HCT116 (cell line): ENCODE measurements at regions not wholly inside any gene's neighbourhood (a gene's known extent, or its start where the extent isn't known, plus 50 kb on each side); places are given as distances from the start of the nearest gene placed in this dataset.

Experiments used
- ATAC-seq: fragments of 200-7000 bp; cut with Tn5 transposase; 2 replicates; pipeline ENCODE4 v1.9.1; 2020; ENCODE audit warnings: mild to moderate bottlenecking, moderate library complexity
- BruUV-seq: library from RNA; stranded (reverse); fragments of 400-500 nt; replicated peaks from 2 replicates; lab custom pipeline; 2021; lab: Mats Ljungman, UMichigan
- CTCF ChIA-PET: fragments of 300-600 bp; sonication (Branson Sonifier 250); formaldehyde crosslinking; loops from one replicate; lab custom pipeline; 2021; ENCODE audit warnings: antibody characterized with exemption; lab: Charles Lee
- POLR2A ChIA-PET: fragments of 300-600, 350-600 bp; sonication (Branson Sonifier 250); formaldehyde crosslinking; loops from one replicate; lab custom pipeline; 2021; ENCODE audit warnings: antibody characterized with exemption; lab: Charles Lee
- RAD21 ChIA-PET, 2 experiments: fragments of 300-600 bp; sonication (Branson Sonifier 250); formaldehyde crosslinking; loops; one replicate each; lab custom pipeline; 2023; ENCODE audit warnings: low total read pairs in 2 of 2; ENCODE audit not compliant: uncharacterized antibody in 2 of 2, unreplicated experiment in 2 of 2, low non-redundant PET in 1 of 2; lab: Charles Lee
- DNase-seq: peaks from one replicate; pipeline ENCODE4 v3.0.0-alpha.2; 2010; ENCODE audit warnings: low read depth, low spot score
- H2AFZ ChIP-seq: fragments of 200-600 bp; shearing (Covaris generic), sonication (generic); 2 replicates; pipeline ENCODE4 v1.6.1; 2017; ENCODE audit warnings: low read depth, mixed run types, mixed read lengths, antibody characterized with exemption, low read length; ENCODE audit not compliant: poor library complexity, severe bottlenecking
- H3K27ac ChIP-seq: 2 replicates; pipeline ENCODE4 v1.5.1; 2012; ENCODE audit warnings: low read depth, low read length
- H3K27me3 ChIP-seq: fragments of 200-600 bp; sonication (generic); 2 replicates; pipeline ENCODE4 v1.6.1; 2016; ENCODE audit warnings: mixed run types, low read length, mixed read lengths; ENCODE audit not compliant: insufficient read depth
- H3K36me3 ChIP-seq, 2 experiments: fragments of 200-500 bp in 1 of 2; fragments of 200-600 bp in 1 of 2; sonication (Bioruptor generic) in 1 of 2; sonication (generic) in 1 of 2; 2 replicates each; pipeline versions ENCODE4 v1.5.1 to v1.6.1; 2014 to 2016; ENCODE audit warnings: low read length in 2 of 2, inconsistent platforms in 1 of 2, mixed read lengths in 1 of 2, mixed run types in 1 of 2; ENCODE audit not compliant: insufficient read depth in 2 of 2, control insufficient read depth in 1 of 2
- H3K4me1 ChIP-seq, 2 experiments: fragments of 200-600 bp in 1 of 2; sonication (generic) in 1 of 2; 2 replicates each; pipeline versions ENCODE4 v1.5.1 to v1.6.1; 2012 to 2017; ENCODE audit warnings: low read length in 2 of 2, inconsistent platforms in 1 of 2, mild to moderate bottlenecking in 1 of 2, mixed read lengths in 1 of 2, mixed run types in 1 of 2, moderate library complexity in 1 of 2; ENCODE audit not compliant: insufficient read depth in 2 of 2, control insufficient read depth in 1 of 2
- H3K4me2 ChIP-seq: fragments of 200-600 bp; sonication (generic); 2 replicates; pipeline ENCODE4 v1.6.1; 2017; ENCODE audit warnings: mixed run types, low read length, mixed read lengths
- H3K4me3 ChIP-seq, 2 experiments: fragments of 200-600 bp in 1 of 2; sonication (generic) in 1 of 2; replicated peaks in 1 of 2; 2 replicates each; pipeline ENCODE4 v1.5.1; 2011 to 2016; ENCODE audit warnings: low read length in 2 of 2, control low read depth in 1 of 2, low read depth in 1 of 2, mild to moderate bottlenecking in 1 of 2, mixed read lengths in 1 of 2, mixed run types in 1 of 2
- H3K79me2 ChIP-seq: fragments of 200-600 bp; sonication (generic); 2 replicates; pipeline ENCODE4 v1.6.1; 2017; ENCODE audit warnings: mild to moderate bottlenecking, mixed run types, low read length, moderate library complexity, mixed read lengths; ENCODE audit not compliant: insufficient read depth
- H3K9ac ChIP-seq: fragments of 200-600 bp; sonication (generic); 2 replicates; pipeline ENCODE4 v1.6.1; 2016; ENCODE audit warnings: low read length, mixed read lengths
- H3K9me2 ChIP-seq: fragments of 200-600 bp; sonication (generic), shearing (Covaris generic); 2 replicates; pipeline ENCODE4 v1.6.1; 2017; ENCODE audit warnings: mixed run types, mild to moderate bottlenecking, moderate library complexity; ENCODE audit not compliant: insufficient read depth
- H3K9me3 ChIP-seq, 2 experiments: fragments of 200-500 bp in 1 of 2; fragments of 200-600 bp in 1 of 2; sonication (Bioruptor generic) in 1 of 2; sonication (generic) in 1 of 2; 2 replicates each; pipeline ENCODE4 v1.6.1; 2014 to 2017; ENCODE audit warnings: low read length in 2 of 2, mixed read lengths in 2 of 2, inconsistent platforms in 1 of 2, low read depth in 1 of 2, mild to moderate bottlenecking in 1 of 2, mixed run types in 1 of 2, moderate library complexity in 1 of 2; ENCODE audit not compliant: control insufficient read depth in 1 of 2, insufficient read depth in 1 of 2
- H4K20me1 ChIP-seq: fragments of 200-600 bp; sonication (generic), shearing (Covaris generic); 2 replicates; pipeline ENCODE4 v1.6.1; 2017; ENCODE audit warnings: mixed run types, mild to moderate bottlenecking, moderate library complexity; ENCODE audit not compliant: insufficient read depth
- ATF3 ChIP-seq: IDR thresholded peaks from 2 replicates; pipeline ENCODE4 v1.6.1; 2012
- CBX3 ChIP-seq: IDR thresholded peaks from 2 replicates; pipeline ENCODE4 v1.6.1; 2012; ENCODE audit warnings: low read depth
- CEBPB ChIP-seq: IDR thresholded peaks from 2 replicates; pipeline ENCODE4 v1.6.1; 2012; ENCODE audit warnings: low read depth
- EGR1 ChIP-seq: IDR thresholded peaks from 2 replicates; pipeline ENCODE4 v1.6.1; 2012; ENCODE audit warnings: low read depth
- ELF1 ChIP-seq: IDR thresholded peaks from 2 replicates; pipeline ENCODE4 v1.6.1; 2012; ENCODE audit warnings: low read depth, borderline replicate concordance
- EZH2 ChIP-seq: fragments of 200-600 bp; sonication (generic); IDR thresholded peaks from 2 replicates; pipeline ENCODE4 v1.6.1; 2017; ENCODE audit warnings: antibody characterized with exemption, mixed run types
- EZH2phosphoT487 ChIP-seq: fragments of 200-600 bp; IDR thresholded peaks from 2 replicates; pipeline ENCODE4 v1.6.1; 2018; ENCODE audit warnings: antibody characterized with exemption, borderline replicate concordance
- FOSL1 ChIP-seq: IDR thresholded peaks from 2 replicates; pipeline ENCODE4 v1.6.1; 2012; ENCODE audit warnings: low read depth
- JUND ChIP-seq: IDR thresholded peaks from 2 replicates; pipeline ENCODE4 v1.6.1; 2012
- MAX ChIP-seq: IDR thresholded peaks from 2 replicates; pipeline ENCODE4 v1.6.1; 2012
- POLR2AphosphoS5 ChIP-seq: IDR thresholded peaks from 2 replicates; pipeline ENCODE4 v1.6.1; 2011; ENCODE audit warnings: mild to moderate bottlenecking, low read depth, low read length, moderate library complexity
- RAD21 ChIP-seq: IDR thresholded peaks from 2 replicates; pipeline ENCODE4 v1.6.1; 2012; ENCODE audit warnings: low read depth, mild to moderate bottlenecking
- SIN3A ChIP-seq: IDR thresholded peaks from 2 replicates; pipeline ENCODE4 v1.6.1; 2012; ENCODE audit warnings: low read depth
- SP1 ChIP-seq: IDR thresholded peaks from 2 replicates; pipeline ENCODE4 v1.6.1; 2012; ENCODE audit warnings: low read depth
- SRF ChIP-seq: IDR thresholded peaks from 2 replicates; pipeline ENCODE4 v1.6.1; 2012; ENCODE audit warnings: low read depth
- TCF7L2 ChIP-seq: IDR thresholded peaks from 2 replicates; pipeline ENCODE4 v1.7.0; 2011; ENCODE audit warnings: borderline replicate concordance, inconsistent platforms; ENCODE audit not compliant: insufficient read depth, insufficient read length; ENCODE audit errors: extremely low read depth
- YY1 ChIP-seq: IDR thresholded peaks from 2 replicates; pipeline ENCODE4 v1.6.1; 2011; ENCODE audit warnings: low read length, low read depth, moderate library complexity, mild to moderate bottlenecking; ENCODE audit not compliant: insufficient replicate concordance; ENCODE audit errors: extremely low read depth
- intact Hi-C: fragments of 100-400 bp; cut with micrococcal nuclease; formaldehyde crosslinking; loops from 2 replicates; pipeline ENCODE4 v1.10.0; 2022
- TF ChIP-seq, protein P1 (sequence below), 3 experiments: fragments of 200-600 bp in 1 of 3; sonication (generic) in 1 of 3; IDR thresholded peaks in 2 of 3; conservative IDR thresholded peaks in 1 of 3; 2 replicates each; pipeline ENCODE4 v1.5.1; 2012 to 2017; ENCODE audit warnings: low read depth in 2 of 3, low read length in 2 of 3, antibody characterized with exemption in 1 of 3, borderline replicate concordance in 1 of 3, control low read depth in 1 of 3, mild to moderate bottlenecking in 1 of 3, mixed read lengths in 1 of 3, mixed run types in 1 of 3, moderate library complexity in 1 of 3; ENCODE audit not compliant: insufficient read depth in 1 of 3

- Histone ChIP-seq H2AFZ (no peak overlapping the region), H3K4me1 (no peaks in the 10 kb centered on the region), H3K27me3 (no peaks in the 10 kb centered on the region), H3K9me2 (no peaks in the 10 kb centered on the region), H4K20me1 (no peaks in the 10 kb centered on the region), H3K9me3 (no peaks in the 10 kb centered on the region), H3K4me2 (no peak overlapping the region), H3K27ac (no peak overlapping the region), H3K79me2 (no peaks in the 10 kb centered on the region), H3K9ac (no peak overlapping the region), H3K36me3 (no peaks in the 10 kb centered on the region), H3K4me3 (no peak overlapping the region)
- TF ChIP-seq MAX = no peak
- no peak for TF ChIP-seq EZH2
- TF ChIP-seq POLR2AphosphoS5 = no peak
- TF ChIP-seq SIN3A = no peak
- no peak for TF ChIP-seq CEBPB
- TF ChIP-seq SP1 = no peak
- TF ChIP-seq, protein P1, sequence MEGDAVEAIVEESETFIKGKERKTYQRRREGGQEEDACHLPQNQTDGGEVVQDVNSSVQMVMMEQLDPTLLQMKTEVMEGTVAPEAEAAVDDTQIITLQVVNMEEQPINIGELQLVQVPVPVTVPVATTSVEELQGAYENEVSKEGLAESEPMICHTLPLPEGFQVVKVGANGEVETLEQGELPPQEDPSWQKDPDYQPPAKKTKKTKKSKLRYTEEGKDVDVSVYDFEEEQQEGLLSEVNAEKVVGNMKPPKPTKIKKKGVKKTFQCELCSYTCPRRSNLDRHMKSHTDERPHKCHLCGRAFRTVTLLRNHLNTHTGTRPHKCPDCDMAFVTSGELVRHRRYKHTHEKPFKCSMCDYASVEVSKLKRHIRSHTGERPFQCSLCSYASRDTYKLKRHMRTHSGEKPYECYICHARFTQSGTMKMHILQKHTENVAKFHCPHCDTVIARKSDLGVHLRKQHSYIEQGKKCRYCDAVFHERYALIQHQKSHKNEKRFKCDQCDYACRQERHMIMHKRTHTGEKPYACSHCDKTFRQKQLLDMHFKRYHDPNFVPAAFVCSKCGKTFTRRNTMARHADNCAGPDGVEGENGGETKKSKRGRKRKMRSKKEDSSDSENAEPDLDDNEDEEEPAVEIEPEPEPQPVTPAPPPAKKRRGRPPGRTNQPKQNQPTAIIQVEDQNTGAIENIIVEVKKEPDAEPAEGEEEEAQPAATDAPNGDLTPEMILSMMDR (IDR thresholded peaks at IDR 0.05 in 2 of 3, conservative IDR thresholded peaks at IDR 0.05 in 1 of 3; ENCODE audit: borderline replicate concordance in 1 of 3, insufficient read depth in 1 of 3, low read depth in 2 of 3, low read length in 2 of 3) = no peak
- no peak for TF ChIP-seq EZH2phosphoT487
- no peak for TF ChIP-seq RAD21
- TF ChIP-seq FOSL1 = no peak
- TF ChIP-seq JUND = no peak
- no peak for TF ChIP-seq CBX3
- TF ChIP-seq SRF = no peak
- TF ChIP-seq ELF1 = no peak
- TF ChIP-seq ATF3 = no peak
- TF ChIP-seq EGR1 = no peak
- TF ChIP-seq TCF7L2 = no peak
- no peak for TF ChIP-seq YY1
- ChIA-PET POLR2A (no interaction called here), CTCF (no interaction called here), RAD21 (no interaction called here)
- no TSS peak for BruUV-seq
- intact Hi-C loops = no loop called here
- DNase-seq (no peak), ATAC-seq (no peak)
Measured at GRCh38 chr6:74318738-74319137, 622.7 kb downstream of the CD109 start.
